Retina (tissue), 1 donor: ENCODE measurements at regions not wholly inside any gene's neighbourhood (a gene's known extent, or its start where the extent isn't known, plus 50 kb on each side); places are given as distances from the start of the nearest gene placed in this dataset.
"Not testable (repeated sequence)": the region's sequence is repeated elsewhere in the genome, so short reads cannot be mapped to it uniquely, and the experiment has no call there.

ENCODE experiments used
- DNase-seq: peaks from one replicate; pipeline ENCODE4 v3.0.0-alpha.2; 2016

DNA sequence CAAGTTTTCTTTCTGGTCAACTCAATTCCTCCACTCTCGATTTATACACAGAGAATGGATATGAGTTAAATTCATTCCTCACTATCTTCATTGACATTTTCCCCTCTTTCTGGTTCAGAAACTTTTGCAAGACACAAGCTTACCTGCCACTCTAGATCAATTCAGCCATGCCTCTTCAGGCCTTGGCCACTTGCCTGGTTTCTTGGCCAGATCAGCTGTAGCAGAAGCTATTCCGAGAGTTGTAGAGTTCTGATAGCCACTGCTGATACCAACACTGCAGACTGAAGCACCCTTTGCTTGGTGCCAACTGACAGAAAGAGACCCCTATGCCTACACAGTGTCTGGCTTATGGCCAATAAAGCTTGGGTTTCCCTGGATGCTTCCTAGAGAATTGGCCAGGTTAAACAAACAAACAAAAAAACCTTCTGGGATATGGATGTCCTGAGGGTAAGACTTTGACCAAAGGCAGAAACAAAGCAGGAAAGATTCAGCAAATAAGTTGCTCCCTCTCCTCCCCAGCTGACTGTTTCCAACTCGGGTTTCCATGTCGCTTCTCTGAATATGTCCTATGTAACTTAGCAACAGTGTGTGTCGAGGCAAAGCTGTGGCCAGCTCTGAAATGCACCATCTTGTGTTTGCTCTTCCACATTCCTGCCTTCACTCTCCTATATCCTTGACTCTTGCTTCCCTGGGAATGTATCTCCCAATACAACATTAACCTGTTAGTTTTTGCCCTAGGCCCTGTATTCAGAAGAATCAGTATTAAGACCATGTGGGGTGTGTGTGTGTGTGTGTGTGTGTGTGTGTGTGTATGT, 521.6 kb downstream of the EPHA3 start:
- DNase-seq = no peak

DNA sequence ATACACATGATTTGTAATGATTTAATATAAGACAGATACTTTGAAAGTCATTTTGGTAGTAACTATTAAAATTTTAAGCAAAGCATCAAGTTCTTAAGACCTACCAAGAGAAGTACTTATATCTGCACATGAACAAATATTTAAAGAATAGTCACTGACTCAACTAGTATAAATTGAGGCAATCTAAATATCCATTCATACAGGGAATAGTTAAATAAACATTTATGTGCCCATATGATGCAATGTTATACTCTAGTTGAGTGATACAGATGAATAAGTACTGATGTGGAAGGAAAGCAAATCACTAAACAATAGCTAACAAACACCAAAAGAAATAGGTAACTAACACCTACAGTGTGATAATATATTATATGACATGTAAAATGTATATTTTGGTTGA, 527.7 kb downstream of the EPHA3 start:
- DNase-seq = no peak

DNA sequence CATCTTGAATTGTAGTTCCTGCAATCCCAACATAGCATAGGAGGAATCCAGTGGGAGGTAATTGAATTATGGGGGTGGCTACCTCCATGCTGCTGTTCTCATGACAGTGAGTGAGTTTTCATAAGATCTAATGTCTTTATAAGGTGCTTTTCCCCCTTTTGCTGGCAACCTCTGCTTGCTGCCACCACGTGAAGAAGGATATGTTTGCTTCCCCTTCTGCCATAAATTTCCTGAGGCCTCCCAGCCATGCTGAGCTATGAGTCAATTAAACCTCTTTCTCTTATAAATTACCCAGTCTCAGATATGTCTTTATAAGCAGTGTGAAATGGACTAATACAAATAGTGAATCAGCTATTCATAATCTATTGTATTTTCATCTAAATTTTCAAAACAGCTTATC, 537.3 kb downstream of the EPHA3 start:
- DNase-seq = no peak

DNA sequence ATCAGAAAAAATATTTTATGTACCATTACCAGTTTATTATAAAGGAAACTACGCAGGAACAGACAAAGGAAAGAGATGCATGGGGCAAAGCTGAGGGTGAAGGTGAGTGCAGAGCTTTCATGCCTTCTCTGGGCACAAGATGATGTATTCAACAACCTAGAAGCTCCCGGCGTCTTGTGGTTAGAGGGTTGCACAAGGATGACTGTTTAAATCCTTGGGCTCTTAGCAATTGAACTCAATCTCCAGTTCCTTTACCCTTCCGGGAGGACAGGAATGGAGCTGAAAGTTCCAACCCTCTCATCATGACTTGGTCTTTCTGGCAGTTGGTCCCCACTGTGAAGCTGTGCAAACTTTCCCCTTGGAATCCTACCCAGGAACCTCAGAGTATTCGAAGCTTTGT, 542.0 kb downstream of the EPHA3 start:
- DNase-seq = no peak

DNA sequence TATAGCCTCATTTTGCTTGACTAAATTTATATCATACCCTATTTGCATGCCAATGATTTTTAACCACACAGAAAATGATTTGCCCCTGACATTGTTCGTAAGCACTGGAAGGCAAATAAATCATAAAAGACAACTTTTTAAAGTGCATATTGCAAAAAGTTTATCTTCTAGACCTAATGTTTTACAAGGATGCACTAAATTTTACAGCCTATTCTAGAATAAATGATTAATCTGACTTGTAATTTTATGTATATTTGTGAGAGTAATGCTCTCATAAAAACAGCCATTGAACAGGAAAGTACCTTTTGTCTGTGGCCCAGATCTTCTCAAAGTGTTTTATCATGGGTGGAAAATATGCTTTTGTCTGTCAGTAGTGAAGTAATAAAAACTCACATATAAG, 546.6 kb downstream of the EPHA3 start:
- DNase-seq = peak; percentile 15

DNA sequence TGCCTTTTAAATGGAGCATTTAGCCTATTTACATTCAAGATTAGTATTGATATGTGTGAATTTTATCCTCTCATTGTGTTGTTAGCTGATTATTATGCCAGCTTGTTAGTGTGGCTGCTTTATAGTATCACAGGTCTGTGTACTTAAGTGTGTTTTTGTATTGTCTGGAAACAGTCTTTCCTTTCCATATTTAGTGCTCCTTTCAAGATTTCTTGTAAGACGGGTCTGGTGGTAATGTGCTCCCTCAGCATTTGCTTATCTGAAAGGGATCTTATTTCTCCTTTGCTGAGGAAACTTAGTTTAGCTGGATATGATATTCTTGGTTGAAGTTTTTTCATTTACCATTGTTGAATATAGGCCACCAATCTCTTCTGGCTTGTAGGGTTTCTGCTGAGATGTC, 549.0 kb downstream of the EPHA3 start:
- DNase-seq = no peak

DNA sequence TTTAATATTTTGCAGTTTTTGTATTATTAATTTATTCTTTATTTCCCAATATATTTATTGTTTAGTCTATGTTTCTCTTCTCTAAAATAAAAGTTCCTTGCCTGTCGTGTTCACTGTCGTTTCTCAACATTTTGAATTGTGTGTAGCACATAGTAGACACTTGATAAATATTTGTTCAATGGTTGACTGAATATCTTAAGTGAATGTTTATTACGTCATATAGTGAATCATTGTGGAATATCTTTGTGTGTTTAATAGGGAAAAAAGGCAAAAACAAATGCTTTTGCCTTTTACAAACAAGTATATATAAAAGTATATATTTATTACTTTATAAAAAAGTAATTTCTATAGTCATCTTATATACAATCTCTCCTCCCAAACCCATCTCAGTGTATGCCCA, 572.3 kb downstream of the EPHA3 start:
- no peak for DNase-seq

- DNase-seq = no peak
Observed at GRCh38 chr3:89682556-89682955, 575.1 kb downstream of the EPHA3 start.

DNA sequence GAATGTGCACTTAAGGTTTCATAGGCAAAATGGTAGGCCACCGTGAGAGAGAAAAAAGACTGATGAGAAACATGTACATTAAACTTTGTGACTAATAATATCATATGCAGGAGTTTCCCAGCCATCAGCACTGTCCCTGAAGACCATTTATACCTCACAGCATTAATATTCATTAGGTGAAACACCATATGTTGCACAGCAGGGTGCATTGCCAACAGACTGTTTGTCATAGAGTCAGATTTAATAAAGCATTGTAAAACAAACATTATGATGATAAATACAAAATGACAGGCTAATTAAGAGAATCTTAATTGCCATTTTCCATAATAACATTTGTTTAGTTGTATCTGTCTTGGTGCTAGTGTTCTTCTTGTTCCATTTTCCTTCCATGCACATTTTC, 578.3 kb downstream of the EPHA3 start:
- no peak for DNase-seq

GRCh38 chr3:89690646-89691045, 583.2 kb downstream of the EPHA3 start:
- DNase-seq = no peak

GRCh38 chr3:89692601-89693000, 585.2 kb downstream of the EPHA3 start:
- DNase-seq = no peak

DNA sequence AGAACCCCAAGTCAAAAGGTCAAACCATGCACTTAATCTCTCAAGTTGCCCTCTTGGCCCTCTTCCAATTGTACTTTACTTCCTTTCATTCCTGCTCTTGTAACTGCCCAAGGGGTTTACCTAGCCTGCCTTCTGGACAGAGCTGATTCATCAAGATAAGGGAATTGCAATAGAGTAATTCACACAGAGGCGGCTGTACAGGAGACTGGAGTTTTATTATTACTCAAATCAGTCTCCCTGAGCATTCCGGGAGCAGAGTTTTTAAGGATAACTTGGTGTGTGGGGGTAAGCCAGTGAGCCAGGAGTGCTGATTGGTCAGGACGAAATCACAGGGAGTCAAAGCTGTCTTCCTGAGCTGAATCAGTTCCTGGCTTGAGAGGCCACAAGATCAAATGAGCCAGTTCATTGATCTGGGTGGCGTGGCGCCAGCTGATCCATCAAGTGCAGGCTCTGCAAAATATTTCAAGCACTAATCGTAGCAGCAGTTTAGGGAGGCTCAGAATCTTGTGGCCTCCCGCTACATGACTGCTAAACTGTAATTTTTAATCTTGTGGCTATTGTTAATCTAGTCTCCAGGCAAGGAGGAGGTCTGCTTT, 590.0 kb downstream of the EPHA3 start:
- DNase-seq = no peak

DNA sequence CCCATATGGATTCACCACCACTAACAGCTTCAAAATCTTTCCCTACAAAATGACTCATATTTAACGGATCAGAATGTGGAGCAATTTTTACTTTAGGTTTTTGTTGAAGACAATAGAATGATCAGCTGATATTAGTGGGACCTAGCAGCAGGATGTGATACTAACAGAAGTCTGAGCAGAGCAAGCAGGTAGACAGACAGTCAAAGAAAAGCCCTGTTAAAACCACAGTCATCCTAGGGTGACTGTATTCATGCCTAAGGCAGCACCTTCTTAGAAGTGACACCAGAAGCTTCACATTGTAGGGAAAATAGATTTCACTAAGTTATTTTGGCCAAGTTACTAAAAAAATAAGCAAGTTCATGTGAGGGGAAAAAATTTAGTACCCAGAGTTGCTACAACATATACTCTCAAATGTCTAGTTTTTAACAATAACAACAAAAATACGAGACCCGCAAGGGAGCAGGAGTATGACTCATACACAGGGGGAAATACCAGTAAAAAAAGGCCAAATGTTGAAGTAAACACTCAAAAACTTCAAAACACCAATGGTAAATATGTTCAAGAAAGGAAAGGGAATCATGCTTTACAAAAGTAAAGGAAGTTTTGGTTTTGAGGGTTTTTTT, 590.9 kb downstream of the EPHA3 start:
- DNase-seq = no peak

GRCh38 chr3:89699229-89699628, 591.8 kb downstream of the EPHA3 start:
- no peak for DNase-seq

DNA sequence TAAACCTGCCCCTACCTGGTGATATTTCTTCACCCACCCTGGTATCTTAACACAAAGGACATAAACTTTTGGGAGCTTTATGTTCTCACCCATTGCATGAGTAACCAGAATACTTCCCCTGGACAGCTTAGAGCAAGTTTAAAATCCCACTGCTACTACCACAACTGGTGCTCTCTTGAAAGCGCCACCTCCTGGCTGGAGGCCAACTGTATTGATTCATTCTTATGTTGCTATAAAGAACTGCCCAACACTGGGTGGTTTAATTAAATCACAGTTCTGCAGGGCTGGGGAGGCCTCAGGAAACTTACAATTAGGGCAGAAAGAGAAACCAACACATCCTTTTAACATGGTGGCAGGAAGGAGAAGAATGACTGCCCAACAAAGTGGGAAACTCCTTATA, 592.4 kb downstream of the EPHA3 start:
- DNase-seq = no peak

DNA sequence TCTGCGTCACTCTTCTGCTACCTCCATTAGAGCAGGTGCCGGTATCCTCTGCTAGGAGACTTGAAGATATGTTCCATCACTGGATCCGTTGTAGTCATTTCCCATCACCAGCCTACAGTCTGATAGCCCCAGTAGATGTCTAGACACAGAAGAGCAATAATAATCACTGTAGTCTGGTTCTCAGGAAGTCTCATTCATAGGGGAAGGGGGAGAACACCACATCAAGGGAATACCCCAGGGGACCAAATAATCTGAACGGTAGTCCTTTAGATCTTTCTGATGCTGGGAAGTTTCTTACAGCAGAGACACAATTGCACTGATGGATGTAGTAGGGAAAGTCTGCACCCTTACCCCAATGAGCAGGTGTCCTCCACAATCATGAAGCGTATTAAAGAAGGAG, 595.0 kb downstream of the EPHA3 start:
- no peak for DNase-seq

DNA sequence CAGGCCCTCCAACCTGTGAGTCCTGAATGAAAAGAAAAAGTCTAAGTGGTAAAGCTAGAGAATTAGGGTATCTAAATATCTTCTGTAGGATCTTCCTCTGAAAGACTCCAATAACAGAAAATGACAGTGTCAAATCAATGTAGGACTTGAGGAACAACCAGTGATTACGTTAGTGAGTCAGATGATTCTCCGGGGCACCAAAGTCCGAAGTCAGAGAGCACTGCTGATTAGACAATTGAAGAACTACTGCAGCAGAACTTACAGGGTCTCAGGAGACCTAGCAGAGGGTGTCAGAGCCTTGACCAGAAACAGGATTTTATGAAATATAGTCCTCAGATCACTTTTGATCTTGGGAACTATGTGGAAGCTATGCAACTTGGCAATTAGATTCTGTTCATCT, 605.8 kb downstream of the EPHA3 start:
- DNase-seq = no peak

- DNase-seq = no peak
Observed at GRCh38 chr3:89714237-89714636, 606.8 kb downstream of the EPHA3 start.

- DNase-seq = no peak
Observed at GRCh38 chr3:89740080-89740880, 632.9 kb downstream of the EPHA3 start.

GRCh38 chr3:89740881-89741177, 633.4 kb downstream of the EPHA3 start:
- no peak for DNase-seq

DNA sequence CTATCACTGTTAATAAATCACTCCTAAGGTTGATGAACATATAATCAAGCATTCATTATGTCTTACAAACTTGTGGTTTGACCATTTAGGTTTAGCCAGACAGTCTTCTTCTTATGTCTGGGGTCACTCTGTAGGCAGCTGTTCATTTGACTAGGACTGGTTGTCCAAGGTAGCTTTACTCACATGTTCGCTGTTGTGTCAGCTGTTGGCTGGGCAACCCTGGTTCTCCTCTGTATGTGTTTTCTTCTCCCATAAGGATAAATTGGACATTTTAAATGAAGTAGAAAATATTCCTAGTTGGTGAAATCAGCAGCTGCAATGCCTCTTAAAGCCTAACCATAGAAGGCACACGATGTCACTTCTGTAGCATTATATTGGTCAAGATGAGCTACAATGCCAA, 635.1 kb downstream of the EPHA3 start:
- no peak for DNase-seq

DNA sequence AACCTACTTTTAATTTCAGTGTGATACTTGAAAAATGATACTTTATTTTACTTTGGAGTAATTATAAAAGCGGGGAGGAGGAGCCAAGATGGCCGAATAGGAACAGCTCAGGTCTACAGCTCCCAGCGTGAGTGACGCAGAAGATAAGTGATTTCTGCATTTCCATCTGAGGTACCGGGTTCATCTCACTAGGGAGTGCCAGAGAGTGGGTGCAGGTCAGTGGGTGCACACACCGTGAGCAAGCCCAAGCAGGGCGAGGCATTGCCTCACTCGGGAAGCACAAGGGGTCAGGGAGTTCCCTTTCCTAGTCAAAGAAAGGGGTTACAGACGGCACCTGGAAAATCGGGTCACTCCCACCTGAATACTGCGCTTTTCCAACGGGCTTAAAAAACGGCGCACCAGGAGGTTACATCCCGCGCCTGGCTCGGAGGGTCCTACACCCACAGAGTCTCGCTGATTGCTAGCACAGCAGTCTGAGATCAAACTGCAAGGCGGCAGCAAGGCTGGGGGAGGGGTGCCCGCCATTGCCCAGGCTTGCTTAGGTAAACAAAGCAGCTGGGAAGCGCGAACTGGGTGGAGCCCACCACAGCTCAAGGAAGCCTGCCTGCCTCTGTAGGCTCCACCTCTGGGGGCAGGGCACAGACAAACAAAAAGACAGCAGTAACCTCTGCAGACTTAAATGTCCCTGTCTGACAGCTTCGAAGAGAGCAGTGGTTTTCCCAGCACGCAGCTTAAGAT, 640.3 kb downstream of the EPHA3 start:
- not testable (repeated sequence) for DNase-seq

- DNase-seq = no peak
Observed at GRCh38 chr3:89762405-89762804, 655.0 kb downstream of the EPHA3 start.
